AG04450 (cell line): ENCODE measurements at regions not wholly inside any gene's neighbourhood (a gene's known extent, or its start where the extent isn't known, plus 50 kb on each side); places are given as distances from the start of the nearest gene placed in this dataset.

Source experiments
- CTCF ChIA-PET: fragments of 300-600, 350-600 bp; formaldehyde crosslinking; extraction: SDS; loops from one replicate; lab custom pipeline; 2022; ENCODE audit warnings: antibody characterized with exemption, inconsistent platforms; lab: Charles Lee
- POLR2A ChIA-PET: fragments of 350-600 bp; formaldehyde crosslinking; extraction: SDS; loops from one replicate; lab custom pipeline; 2021; ENCODE audit warnings: antibody characterized with exemption, inconsistent platforms; lab: Yijun Ruan, JAX
- DNase-seq: peaks from one replicate; pipeline ENCODE4 v3.0.0-alpha.2; 2011; ENCODE audit warnings: low read depth, low spot score
- H3K27ac ChIP-seq: one replicate; pipeline ENCODE4 v1.5.1; 2012; ENCODE audit warnings: low read depth, low read length, control low read depth
- H3K27me3 ChIP-seq: one replicate; pipeline ENCODE4 v1.6.0; 2012; ENCODE audit warnings: low read length; ENCODE audit not compliant: control insufficient read depth, insufficient read depth
- H3K4me3 ChIP-seq: 2 replicates; pipeline ENCODE4 v1.5.1; 2011; ENCODE audit warnings: mild to moderate bottlenecking, low read depth, low read length, control low read depth
- H3K9me3 ChIP-seq: 2 replicates; pipeline ENCODE4 v1.5.1; 2012; ENCODE audit warnings: low read length; ENCODE audit not compliant: control insufficient read depth, insufficient read depth
- TF ChIP-seq, protein P1 (sequence below): IDR thresholded peaks from 2 replicates; pipeline ENCODE4 v1.5.1; 2011; ENCODE audit warnings: low read depth, low read length, control low read depth, inconsistent platforms

DNA sequence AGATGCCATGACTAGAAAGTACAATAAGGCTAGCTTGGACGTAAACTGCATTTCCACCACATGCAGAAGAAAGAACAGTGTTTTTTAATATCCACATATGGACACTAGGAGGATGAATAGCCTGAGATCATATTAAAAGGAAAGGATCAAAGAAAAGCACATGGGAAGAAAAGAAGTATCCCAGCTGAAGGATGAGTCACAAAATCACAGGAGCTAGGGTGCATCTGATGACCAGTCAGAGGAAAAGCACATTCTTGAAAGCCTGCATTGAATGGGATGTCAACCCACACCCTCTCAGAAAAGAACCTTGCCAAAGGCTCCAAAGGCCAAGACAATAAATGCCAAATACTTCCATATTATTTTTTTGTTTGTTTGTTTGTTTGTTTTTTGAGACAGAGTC, 56.8 kb upstream of the PRDX4 start:
- Histone ChIP-seq H3K9me3 (no peaks in the 10 kb centered on the region), H3K4me3 (no peak overlapping the region), H3K27ac (no peak overlapping the region), H3K27me3 (peaks cover 2% of the 10 kb centered on the region)
- DNase-seq, result no peak
- ChIA-PET POLR2A (no interaction called here), CTCF (no interaction called here)
- TF ChIP-seq, protein P1, sequence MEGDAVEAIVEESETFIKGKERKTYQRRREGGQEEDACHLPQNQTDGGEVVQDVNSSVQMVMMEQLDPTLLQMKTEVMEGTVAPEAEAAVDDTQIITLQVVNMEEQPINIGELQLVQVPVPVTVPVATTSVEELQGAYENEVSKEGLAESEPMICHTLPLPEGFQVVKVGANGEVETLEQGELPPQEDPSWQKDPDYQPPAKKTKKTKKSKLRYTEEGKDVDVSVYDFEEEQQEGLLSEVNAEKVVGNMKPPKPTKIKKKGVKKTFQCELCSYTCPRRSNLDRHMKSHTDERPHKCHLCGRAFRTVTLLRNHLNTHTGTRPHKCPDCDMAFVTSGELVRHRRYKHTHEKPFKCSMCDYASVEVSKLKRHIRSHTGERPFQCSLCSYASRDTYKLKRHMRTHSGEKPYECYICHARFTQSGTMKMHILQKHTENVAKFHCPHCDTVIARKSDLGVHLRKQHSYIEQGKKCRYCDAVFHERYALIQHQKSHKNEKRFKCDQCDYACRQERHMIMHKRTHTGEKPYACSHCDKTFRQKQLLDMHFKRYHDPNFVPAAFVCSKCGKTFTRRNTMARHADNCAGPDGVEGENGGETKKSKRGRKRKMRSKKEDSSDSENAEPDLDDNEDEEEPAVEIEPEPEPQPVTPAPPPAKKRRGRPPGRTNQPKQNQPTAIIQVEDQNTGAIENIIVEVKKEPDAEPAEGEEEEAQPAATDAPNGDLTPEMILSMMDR, result no peak

DNA sequence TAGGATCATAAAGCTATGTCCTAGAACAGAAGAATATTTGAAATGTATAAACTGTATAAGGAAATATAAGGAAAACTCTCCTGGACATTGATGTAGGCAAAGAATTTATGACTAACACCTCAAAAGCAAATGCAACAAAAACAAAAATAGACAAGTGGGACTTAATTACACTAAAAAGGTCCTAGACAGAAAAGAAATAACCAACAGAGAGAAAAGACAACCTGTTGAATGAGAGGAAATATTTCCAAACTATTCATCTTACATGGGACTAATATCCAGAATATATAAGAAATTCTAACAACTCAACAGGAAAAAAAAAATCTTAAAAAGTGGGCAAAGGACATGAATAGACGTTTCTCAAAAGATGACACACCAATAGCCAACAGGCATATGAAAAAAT, 54.4 kb upstream of the PRDX4 start:
- no peaks in the 10 kb centered on the region for H3K9me3 ChIP-seq
- CTCF ChIA-PET, result no interaction called here
- no peak overlapping the region for H3K4me3 ChIP-seq
- H3K27me3 ChIP-seq, result peaks cover 2% of the 10 kb centered on the region
- POLR2A ChIA-PET, result no interaction called here
- no peak for DNase-seq
- TF ChIP-seq, protein P1, result no peak
- H3K27ac ChIP-seq, result no peak overlapping the region

DNA sequence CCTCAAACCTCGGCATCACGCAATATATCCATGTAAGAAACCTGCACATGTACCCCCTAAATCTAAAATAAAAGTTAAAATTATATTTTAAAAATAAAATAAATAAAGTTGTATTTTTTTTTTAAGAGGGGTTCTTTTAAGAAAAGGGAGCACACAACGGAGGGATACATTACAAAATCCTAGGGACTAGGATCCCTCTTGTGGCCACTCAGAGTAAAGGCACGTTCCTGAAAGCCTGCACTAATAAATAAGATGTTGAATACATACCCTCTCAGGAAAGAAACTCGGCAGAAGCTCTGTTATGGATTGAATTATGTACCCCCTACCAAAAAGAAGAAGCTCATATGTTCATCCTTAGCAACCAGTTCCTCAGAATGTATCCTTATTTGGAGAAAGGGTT, 50.9 kb upstream of the PRDX4 start:
- Histone ChIP-seq H3K9me3 (no peaks in the 10 kb centered on the region), H3K4me3 (no peak overlapping the region), H3K27me3 (peaks cover 3% of the 10 kb centered on the region), H3K27ac (no peak overlapping the region)
- POLR2A ChIA-PET, result no interaction called here
- TF ChIP-seq, protein P1, result peak; percentile 61
- no peak for DNase-seq
- CTCF ChIA-PET, result interaction anchor here (0.6 to 2.7 kb wide), 8 partner anchors 14 to 1632 kb away, joined by 3 to 19 read pairs (median 4); no protein-coding TSS in a partner anchor
